ENCODE measurements at regions not wholly inside any gene's neighbourhood (a gene's known extent, or its start where the extent isn't known, plus 50 kb on each side); places are given as distances from the start of the nearest gene placed in this dataset.

- Mint-ChIP-seq H3K9me3 (ENCODE audit: unreplicated experiment) (no peaks in the 10 kb centered on the region), H3K27ac (ENCODE audit: unreplicated experiment) (no peak overlapping the region), H3K36me3 (ENCODE audit: low read depth, unreplicated experiment) (no peaks in the 10 kb centered on the region), H3K4me3 (ENCODE audit: unreplicated experiment) (peak overlapping the region; percentile 96), H3K27me3 (ENCODE audit: unreplicated experiment) (peaks cover 4% of the 10 kb centered on the region), H3K4me1 (ENCODE audit: unreplicated experiment) (peaks cover 24% of the 10 kb centered on the region)
- no peak for DNase-seq (ENCODE audit: low spot score)
- TF ChIP-seq, protein P1, sequence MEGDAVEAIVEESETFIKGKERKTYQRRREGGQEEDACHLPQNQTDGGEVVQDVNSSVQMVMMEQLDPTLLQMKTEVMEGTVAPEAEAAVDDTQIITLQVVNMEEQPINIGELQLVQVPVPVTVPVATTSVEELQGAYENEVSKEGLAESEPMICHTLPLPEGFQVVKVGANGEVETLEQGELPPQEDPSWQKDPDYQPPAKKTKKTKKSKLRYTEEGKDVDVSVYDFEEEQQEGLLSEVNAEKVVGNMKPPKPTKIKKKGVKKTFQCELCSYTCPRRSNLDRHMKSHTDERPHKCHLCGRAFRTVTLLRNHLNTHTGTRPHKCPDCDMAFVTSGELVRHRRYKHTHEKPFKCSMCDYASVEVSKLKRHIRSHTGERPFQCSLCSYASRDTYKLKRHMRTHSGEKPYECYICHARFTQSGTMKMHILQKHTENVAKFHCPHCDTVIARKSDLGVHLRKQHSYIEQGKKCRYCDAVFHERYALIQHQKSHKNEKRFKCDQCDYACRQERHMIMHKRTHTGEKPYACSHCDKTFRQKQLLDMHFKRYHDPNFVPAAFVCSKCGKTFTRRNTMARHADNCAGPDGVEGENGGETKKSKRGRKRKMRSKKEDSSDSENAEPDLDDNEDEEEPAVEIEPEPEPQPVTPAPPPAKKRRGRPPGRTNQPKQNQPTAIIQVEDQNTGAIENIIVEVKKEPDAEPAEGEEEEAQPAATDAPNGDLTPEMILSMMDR (IDR thresholded peaks at IDR 0.05; ENCODE audit: unreplicated experiment), result no peak
Measured at GRCh38 chr16:79769270-79769927, 168.9 kb upstream of the MAF start.

DNA sequence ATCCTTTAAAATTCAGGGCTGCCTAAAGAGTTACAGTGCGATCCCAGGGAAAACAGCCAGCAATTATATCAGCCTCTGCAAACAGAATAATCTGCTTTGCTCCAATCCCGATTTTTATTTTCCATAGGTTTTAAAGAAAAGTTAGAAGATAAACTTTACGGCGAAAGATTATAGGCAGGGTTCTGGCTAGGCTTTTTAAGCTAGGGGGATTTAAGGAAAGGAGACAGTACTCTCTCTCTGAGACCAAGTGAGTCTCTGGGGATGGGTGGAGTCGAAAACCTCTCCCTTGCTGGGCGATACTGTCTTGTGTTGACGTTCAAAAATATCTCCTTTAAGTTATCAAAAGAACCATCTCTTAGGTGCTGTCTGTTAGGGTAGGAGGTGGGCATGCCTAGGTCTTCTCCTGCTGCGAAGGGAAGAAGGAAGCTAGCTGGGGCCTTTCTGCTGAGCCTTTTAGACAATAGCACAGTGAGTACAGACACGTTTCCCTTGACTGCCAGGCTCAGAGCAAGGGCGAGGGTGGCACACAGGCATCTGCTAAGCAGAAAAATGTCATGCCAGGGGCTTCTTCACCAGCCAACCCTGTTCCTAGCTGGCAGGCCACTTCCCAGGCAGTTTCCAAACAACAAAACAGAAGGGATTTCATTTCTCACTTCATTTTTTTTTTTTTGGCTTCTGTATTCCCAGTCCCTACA is 167.9 kb upstream of the MAF start:
- TF ChIP-seq, protein P1 (IDR thresholded peaks at IDR 0.05; ENCODE audit: unreplicated experiment), result no peak
- no peaks in the 10 kb centered on the region for H3K9me3 Mint-ChIP-seq (ENCODE audit: unreplicated experiment)
- H3K4me1 Mint-ChIP-seq (ENCODE audit: unreplicated experiment), result peaks cover 24% of the 10 kb centered on the region
- H3K4me3 Mint-ChIP-seq (ENCODE audit: unreplicated experiment), result no peak overlapping the region
- no peak overlapping the region for H3K27ac Mint-ChIP-seq (ENCODE audit: unreplicated experiment)
- no peak for DNase-seq (ENCODE audit: low spot score)
- H3K36me3 Mint-ChIP-seq (ENCODE audit: low read depth, unreplicated experiment), result no peaks in the 10 kb centered on the region
- H3K27me3 Mint-ChIP-seq (ENCODE audit: unreplicated experiment), result peaks cover 4% of the 10 kb centered on the region

DNA sequence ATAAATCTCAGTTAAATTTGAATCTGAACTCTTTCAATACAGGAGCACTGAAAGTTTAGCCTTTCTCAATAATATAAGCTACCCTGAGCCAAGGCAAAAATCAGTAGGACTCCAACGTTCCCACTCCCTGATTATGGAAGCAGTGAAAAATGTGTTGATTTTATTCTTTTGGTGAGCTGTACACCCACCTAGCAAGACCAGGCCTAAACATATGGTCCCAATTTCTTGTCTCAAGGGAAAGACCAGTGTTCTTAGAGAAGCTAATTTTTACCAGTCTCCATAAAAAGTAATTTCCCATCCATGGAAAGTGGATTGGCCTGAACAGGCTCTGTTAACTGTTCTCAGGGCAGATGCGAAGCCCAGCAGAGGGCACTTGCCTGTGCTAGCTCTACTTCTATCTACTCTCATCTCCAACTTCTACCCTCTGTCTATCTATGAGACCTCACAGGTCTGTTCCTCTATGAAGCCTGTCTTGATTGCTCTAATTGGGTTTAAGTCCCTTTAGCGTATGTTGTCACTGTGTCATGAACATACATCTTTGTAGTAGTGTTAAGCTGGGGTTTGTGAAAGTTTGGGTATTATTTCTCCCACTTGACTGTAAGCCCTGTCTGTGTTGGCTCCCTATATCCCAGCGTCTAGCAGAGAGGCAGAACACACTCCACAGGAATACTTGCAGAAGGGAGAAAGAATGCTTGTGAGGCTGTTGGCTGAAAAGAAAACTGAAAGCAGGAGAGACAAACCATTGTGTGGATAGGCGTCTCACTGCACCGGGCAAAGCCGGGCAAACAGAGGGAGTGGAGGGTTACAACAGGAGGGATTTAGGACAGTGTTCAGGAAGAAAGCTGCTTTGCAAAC is 167.1 kb upstream of the MAF start:
- H3K27ac Mint-ChIP-seq (ENCODE audit: unreplicated experiment), result no peak overlapping the region

DNA sequence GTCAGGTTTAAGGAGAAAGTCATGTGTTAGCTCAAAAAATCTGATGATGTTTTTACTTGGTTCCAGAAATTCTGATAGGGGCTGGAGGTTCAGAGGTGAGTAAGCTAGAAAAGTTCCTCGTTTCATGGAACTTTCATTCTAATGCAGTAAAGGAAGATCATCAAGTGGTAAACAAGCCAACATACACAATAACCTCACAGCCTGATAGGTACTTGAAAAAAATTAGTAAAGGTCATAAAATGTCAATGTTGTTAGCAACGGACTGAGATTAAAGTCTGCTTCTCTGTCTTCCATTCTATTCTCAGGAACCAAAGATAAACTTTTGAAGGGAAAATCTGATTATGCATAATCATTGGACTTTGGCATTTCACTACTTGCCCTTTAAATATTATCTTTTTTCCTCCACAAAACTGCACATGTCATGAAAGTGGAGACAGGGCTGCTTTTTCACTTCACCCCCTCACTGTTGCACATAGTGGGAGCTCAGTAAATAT is 165.4 kb upstream of the MAF start:
- H3K27ac Mint-ChIP-seq (ENCODE audit: unreplicated experiment), result no peak overlapping the region
- DNase-seq (ENCODE audit: low spot score), result no peak
- TF ChIP-seq, protein P1 (IDR thresholded peaks at IDR 0.05; ENCODE audit: unreplicated experiment), result no peak
- H3K36me3 Mint-ChIP-seq (ENCODE audit: low read depth, unreplicated experiment), result no peaks in the 10 kb centered on the region
- peaks cover 24% of the 10 kb centered on the region for H3K4me1 Mint-ChIP-seq (ENCODE audit: unreplicated experiment)
- H3K9me3 Mint-ChIP-seq (ENCODE audit: unreplicated experiment), result no peaks in the 10 kb centered on the region
- H3K27me3 Mint-ChIP-seq (ENCODE audit: unreplicated experiment), result peaks cover 4% of the 10 kb centered on the region
- no peak overlapping the region for H3K4me3 Mint-ChIP-seq (ENCODE audit: unreplicated experiment)

More for the DNA sequence above, 167.1 kb upstream of the MAF start:
- Mint-ChIP-seq H3K4me1 (ENCODE audit: unreplicated experiment) (peaks cover 24% of the 10 kb centered on the region), H3K27me3 (ENCODE audit: unreplicated experiment) (peaks cover 4% of the 10 kb centered on the region), H3K9me3 (ENCODE audit: unreplicated experiment) (no peaks in the 10 kb centered on the region), H3K36me3 (ENCODE audit: low read depth, unreplicated experiment) (no peaks in the 10 kb centered on the region), H3K4me3 (ENCODE audit: unreplicated experiment) (no peak overlapping the region)
- TF ChIP-seq, protein P1 (IDR thresholded peaks at IDR 0.05; ENCODE audit: unreplicated experiment), result no peak
- no peak for DNase-seq (ENCODE audit: low spot score)

Measured in endothelial cell (in vitro differentiated cells).